ENCODE measurements at regions not wholly inside any gene's neighbourhood (a gene's known extent, or its start where the extent isn't known, plus 50 kb on each side); places are given as distances from the start of the nearest gene placed in this dataset.
"Not testable (repeated sequence)": the region's sequence is repeated elsewhere in the genome, so short reads cannot be mapped to it uniquely, and the experiment has no call there.

- DNase-seq (ENCODE audit: low read depth) = no peak
Measured at GRCh38 chr6:112459758-112460304, 112.7 kb downstream of the RFPL4B start.

- no peak for DNase-seq (ENCODE audit: low read depth)
Measured at GRCh38 chr6:112464901-112465665, 118.0 kb downstream of the RFPL4B start.

DNA sequence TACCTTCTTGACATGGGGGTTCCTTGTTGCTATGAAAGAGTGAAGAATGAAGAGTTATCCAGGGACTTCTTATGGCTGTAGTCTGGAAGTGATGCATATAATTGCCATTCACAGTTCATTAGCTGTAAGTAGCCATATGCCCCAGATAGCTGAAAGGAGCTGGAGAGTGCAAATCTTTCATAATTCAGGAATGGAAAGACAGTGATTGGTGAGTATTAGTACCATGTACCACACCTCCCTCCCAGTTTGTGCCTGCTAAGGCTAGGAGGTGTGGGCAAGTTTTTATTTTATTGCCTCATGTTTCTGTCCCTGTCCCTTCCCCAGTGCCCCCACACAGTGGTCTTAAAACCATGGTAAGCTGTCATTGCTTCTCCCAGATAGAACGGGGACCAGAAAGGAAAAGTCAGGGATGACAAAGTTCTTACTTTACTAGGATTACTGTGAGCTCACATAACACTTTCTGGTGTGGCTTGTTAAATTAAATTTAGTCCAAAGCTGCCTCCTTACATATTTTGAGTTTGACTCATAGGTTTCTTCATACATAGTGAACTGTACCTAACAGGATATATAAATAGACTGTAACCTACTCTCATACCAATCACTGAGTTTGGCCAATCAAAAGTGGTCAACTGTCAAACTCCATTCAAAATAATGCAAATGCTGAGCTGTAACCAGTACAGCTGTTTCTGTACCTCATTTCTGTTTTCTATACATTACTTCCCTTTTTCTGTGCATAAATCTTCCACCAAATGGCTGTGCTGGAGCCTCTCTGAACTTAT is 119.4 kb downstream of the RFPL4B start:
- DNase-seq (ENCODE audit: low read depth) = no peak

DNA sequence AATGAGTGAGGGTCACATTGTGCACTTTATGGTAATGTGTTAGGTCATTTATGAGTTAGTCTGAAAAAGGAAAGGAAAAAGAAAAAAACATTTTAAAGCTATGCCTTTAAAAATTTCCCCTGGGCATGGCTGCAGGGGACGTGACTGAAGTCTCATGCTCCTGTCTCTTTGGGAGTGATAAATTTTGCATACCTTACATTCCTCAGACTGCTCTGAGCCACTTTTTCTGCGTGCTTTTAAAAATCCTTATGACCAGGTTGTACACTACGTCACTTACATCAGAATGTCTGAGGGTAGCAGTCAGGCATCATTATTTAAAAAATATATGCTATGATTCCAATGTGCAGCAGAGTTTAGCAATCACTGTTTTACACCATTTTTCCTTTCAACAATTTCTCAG is 121.2 kb downstream of the RFPL4B start:
- DNase-seq (ENCODE audit: low read depth) = no peak

DNA sequence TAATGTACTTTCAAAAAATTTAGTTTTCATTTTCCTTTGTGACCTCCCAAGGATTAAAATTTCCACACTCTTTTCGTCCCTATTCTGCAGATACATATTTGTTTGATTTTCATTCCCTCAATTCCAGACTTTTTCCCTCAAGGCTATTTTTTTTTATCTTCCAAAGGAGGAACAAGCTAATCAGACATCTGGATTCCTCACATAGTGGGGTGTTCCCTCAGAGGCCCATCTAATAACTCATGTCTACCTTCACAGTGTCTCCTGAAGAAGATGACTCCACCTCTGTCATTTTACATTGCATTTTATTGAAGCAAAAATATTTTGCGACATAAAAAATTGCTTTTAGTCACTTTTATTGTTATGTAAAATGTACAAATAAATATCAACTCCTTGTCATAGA is 122.2 kb downstream of the RFPL4B start:
- DNase-seq (ENCODE audit: low read depth) = no peak

DNA sequence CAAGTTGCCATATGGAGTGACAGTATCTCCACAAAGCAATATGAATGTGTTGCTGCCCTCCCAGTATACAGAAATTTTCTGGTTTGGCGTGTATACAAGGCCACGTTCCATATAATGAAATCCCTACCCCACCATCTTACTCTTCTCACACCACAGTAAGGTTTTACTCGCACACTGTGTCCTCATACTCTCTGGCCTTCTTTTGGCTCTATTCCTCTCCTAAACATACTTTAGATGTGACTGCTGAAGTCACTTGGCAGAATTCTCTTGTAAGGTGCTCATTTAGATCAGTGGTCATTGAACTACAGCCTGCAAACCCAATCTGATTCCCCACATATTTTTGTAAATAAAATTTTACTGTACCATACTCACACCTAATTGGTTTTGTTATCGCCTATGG is 123.2 kb downstream of the RFPL4B start:
- no peak for DNase-seq (ENCODE audit: low read depth)

DNA sequence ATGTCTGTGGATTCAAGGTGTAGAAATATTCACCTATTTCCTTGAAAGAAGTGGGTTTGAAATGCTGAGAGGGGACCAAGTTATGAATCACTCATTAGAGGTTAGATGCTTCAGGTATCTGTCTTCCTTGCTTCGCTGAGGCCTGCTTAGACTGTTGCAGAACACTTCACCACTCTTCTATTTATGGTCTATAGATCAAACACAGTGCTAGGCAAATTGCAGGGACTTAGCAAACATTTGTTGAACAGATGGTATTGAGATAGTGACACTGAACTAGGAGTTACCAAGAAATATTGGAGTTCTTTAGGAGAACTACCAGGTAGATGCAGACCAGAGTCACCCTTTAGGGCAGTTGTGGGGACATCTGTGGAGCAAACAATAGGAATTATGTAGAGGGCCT is 123.8 kb downstream of the RFPL4B start:
- DNase-seq (ENCODE audit: low read depth) = no peak

DNA sequence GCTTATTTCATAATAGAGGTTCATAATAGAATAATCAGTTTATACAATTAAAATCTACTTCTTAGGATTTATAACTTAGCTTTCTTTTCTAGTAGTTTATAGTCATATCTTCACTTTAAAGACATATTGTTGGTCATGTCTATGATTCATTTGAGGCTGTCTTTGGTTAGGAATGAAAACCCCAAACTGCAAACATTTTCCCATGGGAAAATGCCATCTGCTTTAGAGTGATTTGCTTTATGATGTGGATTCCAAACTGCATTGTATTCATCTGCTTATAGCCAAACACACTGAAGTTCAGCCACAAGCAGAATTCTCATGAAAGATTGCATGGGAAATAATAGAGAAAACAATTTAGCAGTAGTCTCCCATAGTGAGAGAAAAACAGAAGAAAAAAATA is 128.0 kb downstream of the RFPL4B start:
- no peak for DNase-seq (ENCODE audit: low read depth)

DNA sequence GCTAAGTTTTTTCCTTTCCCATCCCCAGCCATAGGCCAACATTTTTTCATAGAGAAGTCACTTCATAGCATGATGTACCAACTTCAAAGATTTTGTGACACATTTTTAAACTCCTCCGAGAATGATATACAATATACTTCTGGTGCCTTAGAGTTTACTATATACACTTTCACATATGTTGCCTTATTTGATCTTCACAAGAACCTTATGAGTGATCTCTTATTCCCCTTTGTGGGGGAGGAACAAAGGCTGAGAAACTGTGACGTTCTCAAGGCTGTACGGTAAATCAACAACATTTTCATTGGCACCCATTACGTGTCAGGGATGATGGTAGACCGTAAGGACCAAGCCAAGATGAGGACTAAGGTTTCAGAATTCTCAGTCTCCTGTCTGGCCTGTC is 130.0 kb downstream of the RFPL4B start:
- DNase-seq (ENCODE audit: low read depth) = no peak

DNA sequence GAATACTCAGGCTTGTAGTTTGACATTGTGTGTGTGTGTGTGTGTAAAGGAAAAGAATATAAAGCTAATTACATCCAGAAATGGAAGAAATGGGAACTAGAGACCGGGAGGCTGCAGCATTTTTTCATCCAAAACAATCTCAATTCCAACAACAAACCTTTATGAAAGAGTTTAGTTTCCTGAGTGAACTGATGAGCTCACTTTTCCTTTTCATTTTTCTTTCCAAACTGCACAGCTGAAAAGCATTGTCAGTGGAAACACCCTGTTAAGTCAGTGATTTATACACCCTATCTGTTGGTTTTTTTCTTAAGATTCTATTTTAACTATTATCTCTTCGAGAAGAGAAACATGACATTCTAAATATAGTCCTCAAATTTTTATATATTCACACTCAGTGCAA is 130.9 kb downstream of the RFPL4B start:
- no peak for DNase-seq (ENCODE audit: low read depth)

- DNase-seq (ENCODE audit: low read depth) = not testable (repeated sequence)
Measured at GRCh38 chr6:112479975-112480374, 132.8 kb downstream of the RFPL4B start.

GRCh38 chr6:112480553-112480952 is 133.4 kb downstream of the RFPL4B start:
- DNase-seq (ENCODE audit: low read depth) = no peak

GRCh38 chr6:112481211-112481610 is 134.1 kb downstream of the RFPL4B start:
- no peak for DNase-seq (ENCODE audit: low read depth)

GRCh38 chr6:112482373-112482772 is 135.2 kb downstream of the RFPL4B start:
- no peak for DNase-seq (ENCODE audit: low read depth)

DNA sequence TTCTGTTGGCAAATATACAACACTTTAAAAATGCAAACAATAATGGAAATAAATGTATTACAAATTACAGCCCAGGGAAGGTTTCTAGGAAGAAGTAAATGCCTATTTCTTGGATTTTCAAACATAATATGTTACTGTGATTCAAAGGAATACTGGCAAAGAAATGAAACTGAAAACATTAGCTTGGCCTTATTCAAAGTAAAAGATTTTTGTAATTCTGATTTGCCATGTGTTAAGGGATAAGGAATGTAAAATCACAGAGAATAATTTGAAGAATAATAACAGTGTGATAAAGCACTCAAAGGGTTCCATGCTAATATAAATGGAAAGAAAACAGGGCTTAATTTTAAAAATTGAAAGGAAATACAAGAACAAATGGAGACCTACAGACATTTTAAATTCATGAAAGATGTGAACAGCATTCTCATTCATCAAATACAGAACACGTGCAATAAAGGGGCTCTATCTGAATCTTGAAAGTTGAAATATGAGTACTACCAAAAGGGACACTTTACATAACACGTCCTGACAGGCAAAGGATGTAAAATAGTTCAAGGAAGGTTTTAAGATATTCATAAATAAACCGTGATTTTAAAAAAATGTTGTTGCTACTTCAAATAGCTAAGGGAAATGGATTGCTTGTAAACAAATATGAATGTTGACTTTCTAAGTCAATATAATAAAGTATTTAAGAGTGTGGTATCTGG is 138.1 kb downstream of the RFPL4B start:
- no peak for DNase-seq (ENCODE audit: low read depth)

GRCh38 chr6:112485827-112486212 is 138.7 kb downstream of the RFPL4B start:
- DNase-seq (ENCODE audit: low read depth) = no peak

DNA sequence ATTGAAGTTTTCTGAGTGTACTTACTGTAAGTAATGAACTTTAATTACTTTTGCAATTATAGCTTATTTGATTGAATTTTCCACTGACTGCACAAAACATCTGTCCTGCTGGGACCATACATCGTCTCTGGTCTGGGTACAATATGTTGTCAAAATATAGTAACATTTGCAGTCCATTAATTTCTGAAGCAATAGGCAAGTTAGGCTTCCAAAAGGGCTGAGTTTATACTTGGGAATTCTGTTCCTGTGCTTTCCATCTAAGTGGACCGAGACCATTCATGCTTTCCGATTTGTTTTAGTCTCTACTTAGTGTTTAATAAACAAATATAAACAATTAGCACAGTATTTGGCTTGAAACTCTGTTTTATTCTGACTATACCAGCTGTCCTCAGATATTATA is 139.3 kb downstream of the RFPL4B start:
- DNase-seq (ENCODE audit: low read depth) = no peak

DNA sequence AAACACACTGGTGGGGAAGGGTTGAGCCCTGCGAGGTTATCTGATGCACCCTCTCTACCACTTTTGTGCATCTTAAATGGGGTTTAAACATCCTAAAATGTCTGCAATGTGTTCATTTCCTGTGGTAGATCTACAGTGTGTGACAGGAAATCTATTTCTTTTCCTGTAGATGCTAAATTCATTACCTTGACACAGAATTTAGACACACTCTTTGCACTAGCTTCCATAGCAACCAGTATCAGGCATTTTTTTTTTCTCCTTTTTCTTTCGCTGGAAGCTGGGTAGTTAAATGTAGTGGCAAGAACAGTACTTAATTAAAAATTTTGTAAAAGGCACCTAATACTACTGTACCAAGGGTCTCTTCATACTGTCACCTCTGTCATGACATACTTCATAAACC is 141.1 kb downstream of the RFPL4B start:
- DNase-seq (ENCODE audit: low read depth) = no peak

DNA sequence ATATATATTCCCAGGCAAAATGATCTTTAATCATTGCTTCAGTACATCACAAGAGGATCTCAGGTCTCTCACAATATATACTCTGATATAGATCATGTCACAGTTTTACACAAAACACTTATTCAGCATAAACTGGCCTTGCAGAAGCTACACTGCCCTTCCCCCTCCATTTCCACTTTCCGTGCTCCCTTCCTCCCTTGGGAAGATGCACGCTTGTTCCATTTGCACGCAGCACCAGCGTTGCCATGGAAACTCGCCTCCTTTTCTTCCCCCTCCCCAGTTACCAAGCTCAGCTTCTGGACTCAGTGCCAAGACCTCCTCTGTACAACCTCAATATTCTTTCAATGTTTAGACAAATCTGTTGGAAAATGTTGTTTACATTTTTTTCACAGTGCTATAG is 154.6 kb downstream of the RFPL4B start:
- no peak for DNase-seq (ENCODE audit: low read depth)

DNA sequence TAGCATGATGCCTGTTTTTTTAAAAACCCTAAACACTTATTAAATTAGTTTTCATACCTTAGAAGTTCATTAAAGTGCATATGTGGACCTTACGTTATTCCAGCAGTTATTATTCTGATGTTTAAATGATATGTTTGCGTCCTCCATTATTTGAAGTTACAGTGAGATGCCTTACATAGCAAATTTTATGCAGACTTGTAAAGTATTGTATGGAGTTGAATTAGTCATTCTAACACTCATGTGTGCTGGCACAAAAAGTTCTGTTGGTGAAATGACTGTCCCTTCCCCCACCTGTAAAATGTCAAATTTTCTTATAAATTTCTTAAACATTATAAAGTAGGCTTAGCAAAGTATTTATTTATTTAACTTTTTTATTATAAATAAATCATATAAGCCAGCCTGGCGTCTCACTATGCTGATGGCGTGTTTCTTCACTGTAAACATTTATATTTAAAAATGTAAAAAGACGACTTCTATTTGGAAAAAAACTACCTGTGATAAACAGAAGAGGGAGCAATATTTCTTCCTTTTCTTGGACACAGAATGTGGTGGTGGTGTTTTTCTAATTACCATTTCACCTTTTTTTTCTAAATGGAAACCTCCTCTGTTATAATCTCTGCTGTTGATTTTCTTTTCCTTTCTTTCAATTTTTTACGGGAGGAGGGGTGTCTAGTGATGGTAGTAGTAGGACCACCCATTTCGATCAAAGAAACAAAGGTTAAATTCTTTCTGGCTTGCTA is 155.4 kb downstream of the RFPL4B start:
- no peak for DNase-seq (ENCODE audit: low read depth)

- no peak for DNase-seq (ENCODE audit: low read depth)
Measured at GRCh38 chr6:112503091-112503596, 156.0 kb downstream of the RFPL4B start.

GRCh38 chr6:112504621-112505020 is 157.5 kb downstream of the RFPL4B start:
- no peak for DNase-seq (ENCODE audit: low read depth)
